Neural cell (in vitro differentiated cells): ENCODE measurements at regions not wholly inside any gene's neighbourhood (a gene's known extent, or its start where the extent isn't known, plus 50 kb on each side); places are given as distances from the start of the nearest gene placed in this dataset.

Source experiments
- CTCF ChIP-seq: fragments of 450-650 bp; IDR thresholded peaks from 2 replicates; pipeline ENCODE4 v1.5.1; 2014; ENCODE audit warnings: antibody characterized with exemption, mild to moderate bottlenecking, moderate library complexity; ENCODE audit not compliant: poor library complexity, severe bottlenecking
- EZH2 ChIP-seq: fragments of 200-600, 300-800 bp; shearing (Covaris generic), sonication (generic); IDR thresholded peaks from 2 replicates; pipeline ENCODE4 v1.6.1; 2014; ENCODE audit warnings: antibody characterized with exemption, low read length, borderline replicate concordance, mild to moderate bottlenecking; ENCODE audit not compliant: insufficient read depth, poor library complexity, severe bottlenecking
- RAD21 ChIP-seq: fragments of 450-650 bp; conservative IDR thresholded peaks from 2 replicates; pipeline ENCODE4 v1.6.1; 2014; ENCODE audit warnings: antibody characterized with exemption, mild to moderate bottlenecking, moderate library complexity
- REST ChIP-seq: IDR thresholded peaks from 2 replicates; pipeline ENCODE4 v1.6.1; 2012; ENCODE audit warnings: borderline replicate concordance
- SMC3 ChIP-seq: fragments of 450-650 bp; conservative IDR thresholded peaks from 2 replicates; pipeline ENCODE4 v1.6.1; 2014; ENCODE audit warnings: antibody characterized with exemption, mild to moderate bottlenecking, moderate library complexity; ENCODE audit not compliant: poor library complexity

- TF ChIP-seq EZH2, result no peak
- TF ChIP-seq RAD21, result no peak
- TF ChIP-seq CTCF, result no peak
- no peak for TF ChIP-seq REST
- TF ChIP-seq SMC3, result no peak
These were observed 927.4 kb downstream of the DNAJB9 start for GRCh38 chr7:109497053-109497452.
